HG03108 (cell line): ENCODE measurements at regions not wholly inside any gene's neighbourhood (a gene's known extent, or its start where the extent isn't known, plus 50 kb on each side); places are given as distances from the start of the nearest gene placed in this dataset.

Source experiments
- ATAC-seq: cut with Tn5 transposase; IDR thresholded peaks from one replicate; pipeline ENCODE4 v1.9.1; 2021; ENCODE audit warnings: moderate library complexity; ENCODE audit not compliant: unreplicated experiment

DNA sequence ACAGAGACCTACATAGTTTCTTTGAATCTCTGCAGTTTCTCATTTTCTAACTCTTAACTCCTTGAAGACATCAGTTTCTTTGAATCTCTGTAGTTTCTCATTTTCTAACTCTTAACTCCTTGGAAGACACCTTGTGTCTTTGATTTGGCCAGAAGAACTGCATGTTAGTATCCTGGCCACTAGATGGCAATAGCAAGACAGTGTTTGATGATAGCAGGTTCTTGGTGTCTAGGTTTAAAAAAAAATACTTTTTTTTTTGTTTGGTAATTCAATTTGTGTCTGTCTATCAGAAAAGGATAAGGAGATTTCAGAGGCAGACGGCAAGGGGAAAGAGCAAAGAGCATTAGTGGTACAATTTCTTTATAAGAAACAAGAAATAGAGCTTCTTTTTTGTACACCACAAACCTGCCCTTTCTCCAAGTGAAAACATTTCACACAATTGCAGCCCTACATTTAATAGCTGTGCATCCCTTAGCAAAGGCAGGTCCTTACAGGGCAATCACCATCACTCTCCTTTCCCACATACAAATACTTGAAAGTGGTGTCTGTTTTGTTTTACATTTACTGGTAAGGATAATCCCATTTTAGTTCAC lies 1324.9 kb upstream of the CDH8 start:
- ATAC-seq: peak; percentile 54

DNA sequence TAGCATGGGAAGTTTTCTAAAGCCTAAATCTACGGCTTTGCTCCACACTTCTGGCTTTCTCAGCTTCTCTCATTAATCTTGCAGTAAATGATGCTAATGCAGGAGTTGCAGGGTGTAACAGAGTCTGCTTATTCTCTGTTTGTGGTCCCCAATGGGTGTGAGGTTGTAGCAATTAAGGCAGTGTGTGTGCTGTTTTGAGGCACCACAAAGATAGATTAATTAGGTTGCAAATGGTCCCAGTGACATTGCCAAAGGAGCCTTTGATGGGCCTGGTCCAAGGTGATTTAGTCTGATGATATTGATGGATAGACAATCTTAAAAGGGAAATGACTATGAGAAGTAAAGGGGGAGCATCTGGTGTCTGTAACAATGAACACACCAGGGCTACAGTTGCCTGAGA lies 1313.7 kb upstream of the CDH8 start:
- ATAC-seq: no peak

DNA sequence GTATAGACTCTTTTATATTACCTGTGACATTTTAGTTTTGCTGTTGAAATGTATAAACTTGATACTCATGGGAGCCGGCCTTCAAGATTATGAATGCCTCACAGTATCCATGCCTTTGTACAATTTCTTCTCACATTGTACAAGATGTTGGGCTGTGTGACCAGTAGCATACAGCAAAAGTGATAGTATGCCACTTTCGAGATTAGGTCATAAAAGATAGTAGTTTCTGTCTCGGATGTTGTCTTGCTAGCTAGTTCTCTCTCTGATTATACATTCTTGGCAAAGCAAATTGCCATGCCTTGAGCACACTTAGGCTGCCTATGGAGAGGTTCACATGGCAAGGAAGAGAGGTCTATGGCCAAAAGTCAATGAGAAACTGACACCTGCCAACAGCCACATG lies 1309.8 kb upstream of the CDH8 start:
- no peak for ATAC-seq

DNA sequence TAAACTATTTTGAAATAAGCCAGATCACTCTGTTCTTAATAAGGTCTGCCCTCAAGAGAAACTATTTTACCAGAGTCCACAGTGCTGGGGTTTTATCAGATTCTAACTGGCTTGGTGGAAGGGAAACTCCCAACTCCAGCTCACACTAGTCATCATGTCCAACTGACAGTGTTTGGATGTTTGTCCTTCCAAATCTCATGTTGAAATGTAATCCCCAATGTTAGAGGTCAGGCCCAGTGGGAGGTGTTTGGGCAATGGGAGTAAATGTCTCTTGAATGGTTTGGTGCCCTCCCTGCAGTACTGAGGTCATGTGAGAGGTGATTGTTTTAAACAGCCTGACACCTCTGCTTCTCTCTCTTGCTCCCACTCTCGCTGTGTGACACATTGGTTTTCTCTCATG lies 1301.0 kb upstream of the CDH8 start:
- ATAC-seq: no peak

DNA sequence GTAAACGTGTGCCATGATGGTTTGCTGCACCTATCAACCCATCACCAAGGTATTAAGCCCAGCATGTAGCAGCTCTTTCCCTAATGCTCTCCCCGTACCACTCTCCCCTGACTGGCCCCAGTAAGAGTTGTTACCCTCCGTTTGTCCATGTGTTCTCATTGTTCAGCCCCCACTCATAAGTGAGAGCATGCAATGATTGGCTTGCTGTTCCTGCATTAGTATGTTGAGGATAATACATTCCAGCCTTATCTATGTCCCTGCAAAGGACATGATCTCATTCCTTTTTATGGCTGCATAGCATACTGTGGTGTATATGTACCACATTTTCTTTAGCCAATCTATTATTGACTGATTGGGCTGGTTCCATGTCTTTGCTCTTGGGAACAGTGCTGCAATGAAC lies 1294.9 kb upstream of the CDH8 start:
- no peak for ATAC-seq

DNA sequence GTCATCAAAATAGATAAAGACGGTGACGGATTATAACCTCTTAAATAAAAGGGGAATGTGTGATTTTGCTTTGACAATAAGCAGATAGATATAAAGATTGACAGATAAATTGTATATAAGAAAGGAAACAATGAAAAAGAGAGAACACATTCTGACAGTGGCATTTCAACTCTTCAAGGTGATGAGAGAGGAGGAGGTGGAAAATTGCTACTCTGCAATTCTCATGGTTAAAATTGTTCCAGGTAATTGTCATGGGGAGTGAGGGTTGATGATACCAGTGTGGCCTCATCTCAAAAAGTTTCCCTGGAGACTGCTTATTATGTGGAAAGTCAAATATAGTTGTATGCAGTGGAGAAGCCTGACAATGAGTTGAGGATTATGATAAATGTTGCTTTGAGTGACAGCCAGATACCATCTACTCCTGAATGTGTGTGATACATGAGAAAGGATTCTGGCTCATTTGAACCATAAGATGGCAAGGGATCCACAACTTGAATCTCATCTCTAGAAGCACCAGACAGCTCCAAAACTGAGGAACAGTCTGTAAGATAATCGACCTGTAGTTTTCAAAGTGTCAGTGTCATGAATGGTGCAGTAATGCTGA lies 1290.6 kb upstream of the CDH8 start:
- ATAC-seq: no peak

DNA sequence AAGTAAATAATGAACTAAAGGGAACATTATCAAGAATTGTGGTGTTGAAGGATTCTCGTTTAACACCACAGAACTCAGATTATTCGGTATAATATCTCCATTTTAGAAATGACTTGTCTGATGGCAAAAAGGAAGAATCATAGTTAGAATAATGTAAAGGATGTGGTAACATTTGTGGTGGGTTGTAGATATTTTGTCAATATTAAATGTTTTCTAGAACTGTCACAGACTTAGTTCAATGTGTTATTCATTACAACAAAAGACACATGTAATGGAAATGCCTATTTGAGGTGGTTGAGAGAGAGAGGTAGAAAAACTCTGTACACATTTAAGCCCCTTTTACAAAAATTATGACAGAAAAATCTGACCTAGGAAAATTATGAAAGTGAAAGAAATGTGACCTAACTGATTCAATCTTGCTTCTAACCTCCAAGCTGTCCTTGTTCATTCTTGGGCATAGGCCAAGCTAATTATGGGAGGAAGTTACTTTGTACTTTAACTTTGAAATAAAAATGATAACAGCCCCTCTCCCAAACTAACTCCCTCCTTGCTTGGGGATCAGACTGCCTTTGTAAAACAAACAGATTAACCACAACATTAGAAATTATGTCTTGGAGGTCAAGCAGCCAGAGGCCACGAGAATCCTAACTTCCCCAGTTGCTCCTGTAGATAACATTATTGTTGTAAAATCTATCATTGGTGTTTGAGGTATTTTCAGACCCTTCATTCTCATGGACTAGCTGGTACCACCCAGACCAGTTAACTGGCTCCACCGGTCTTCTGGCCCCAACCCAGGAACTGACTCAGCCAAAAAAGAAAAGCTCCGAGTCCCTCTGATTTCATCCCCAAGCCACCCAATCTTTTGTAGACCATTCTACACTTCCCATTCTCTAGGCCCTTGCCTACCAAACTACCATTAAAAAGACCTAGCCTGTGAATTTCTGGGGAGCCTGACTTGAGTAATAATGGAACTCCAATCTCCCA lies 1287.8 kb upstream of the CDH8 start:
- no peak for ATAC-seq

DNA sequence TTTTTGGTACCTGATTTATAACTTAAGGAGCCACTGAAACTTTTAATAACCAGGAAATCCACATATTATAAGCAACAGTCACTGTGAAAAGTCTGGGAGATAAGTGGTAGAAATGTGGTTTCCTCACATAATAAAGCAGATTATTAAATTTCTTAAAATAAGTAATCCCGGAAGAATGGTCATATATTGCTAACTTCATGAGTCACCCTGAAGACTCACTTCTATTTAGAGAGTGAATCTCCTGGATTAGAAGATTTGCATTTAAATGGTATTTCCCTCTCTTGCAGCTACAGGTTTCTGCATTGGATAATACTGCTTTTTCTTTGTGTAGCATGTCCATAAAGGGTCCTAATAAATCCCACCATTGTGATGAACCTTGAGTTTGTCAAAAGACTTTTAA lies 1286.8 kb upstream of the CDH8 start:
- no peak for ATAC-seq

DNA sequence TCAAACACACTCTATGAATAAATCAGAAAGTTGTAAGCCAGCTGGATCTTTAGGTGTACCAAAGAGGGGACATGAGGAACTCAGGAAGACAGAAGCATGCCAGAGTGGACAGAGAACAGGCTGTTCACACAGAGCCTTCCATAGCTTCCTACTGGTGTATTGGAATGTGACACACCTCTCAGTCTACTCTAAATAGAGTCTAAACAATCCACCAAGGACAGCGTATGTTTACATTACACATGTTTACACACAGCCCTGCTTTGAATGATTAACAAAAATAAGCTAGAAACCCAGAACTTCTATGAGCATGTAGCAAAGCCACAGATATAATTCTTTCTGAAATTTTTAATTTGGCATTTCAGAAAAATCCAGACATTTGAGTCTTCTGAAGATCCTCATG lies 1279.0 kb upstream of the CDH8 start:
- no peak for ATAC-seq

DNA sequence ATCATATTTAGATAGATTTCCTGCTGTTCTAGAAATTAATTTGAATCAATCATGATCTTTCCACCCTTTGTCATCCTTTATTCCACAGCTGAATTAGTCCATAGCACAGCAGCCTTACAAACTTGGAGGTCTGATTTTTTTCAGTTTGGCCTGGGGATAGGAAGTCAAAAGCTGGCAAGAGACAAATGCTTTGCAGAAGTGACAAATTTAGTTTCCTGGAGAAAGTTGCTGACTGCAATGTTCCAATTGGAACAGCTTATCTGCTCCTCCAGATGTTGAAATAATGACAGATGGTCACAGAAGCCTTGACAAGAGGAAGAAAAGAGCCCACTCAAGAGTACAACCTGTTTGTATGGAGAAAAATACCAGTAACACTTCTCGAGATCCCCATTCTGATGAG lies 1276.1 kb upstream of the CDH8 start:
- no peak for ATAC-seq

DNA sequence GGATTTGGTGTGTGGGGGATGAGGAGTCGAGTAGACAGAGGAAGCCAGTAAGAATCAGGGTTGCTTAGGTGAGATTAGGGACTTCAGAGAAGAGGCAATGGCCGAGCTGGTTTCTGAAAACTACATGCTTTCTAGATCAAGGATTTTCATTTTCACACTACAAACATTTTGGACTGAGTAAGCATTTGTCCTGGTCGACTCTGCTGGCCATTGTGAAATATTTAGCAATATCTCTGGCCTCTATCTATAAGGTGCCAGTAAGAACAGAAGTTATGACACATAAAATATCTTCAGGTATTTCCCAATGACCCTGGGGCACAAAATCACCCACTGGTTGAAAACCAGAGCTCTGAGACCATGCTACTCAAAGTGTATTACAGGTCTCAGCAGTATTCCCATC lies 1275.1 kb upstream of the CDH8 start:
- ATAC-seq: no peak

DNA sequence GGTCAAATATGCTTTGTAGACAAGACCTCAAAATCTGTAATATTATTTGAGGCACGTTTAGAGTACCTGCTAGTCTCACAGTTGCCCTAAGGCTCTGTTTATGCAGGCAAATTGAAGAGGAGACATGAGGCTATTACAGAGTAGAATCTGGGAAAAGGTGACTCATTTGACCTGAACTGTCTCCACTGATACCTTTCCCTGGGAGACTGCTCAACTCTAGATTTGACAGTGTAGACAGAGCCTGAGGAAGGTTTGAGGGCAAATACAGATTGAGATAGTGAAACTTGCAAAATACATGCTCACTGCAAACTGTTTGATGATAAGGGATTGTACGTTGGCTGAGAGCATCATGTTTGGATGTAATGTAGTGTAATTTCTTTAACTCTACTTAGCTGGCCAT lies 1266.6 kb upstream of the CDH8 start:
- no peak for ATAC-seq

DNA sequence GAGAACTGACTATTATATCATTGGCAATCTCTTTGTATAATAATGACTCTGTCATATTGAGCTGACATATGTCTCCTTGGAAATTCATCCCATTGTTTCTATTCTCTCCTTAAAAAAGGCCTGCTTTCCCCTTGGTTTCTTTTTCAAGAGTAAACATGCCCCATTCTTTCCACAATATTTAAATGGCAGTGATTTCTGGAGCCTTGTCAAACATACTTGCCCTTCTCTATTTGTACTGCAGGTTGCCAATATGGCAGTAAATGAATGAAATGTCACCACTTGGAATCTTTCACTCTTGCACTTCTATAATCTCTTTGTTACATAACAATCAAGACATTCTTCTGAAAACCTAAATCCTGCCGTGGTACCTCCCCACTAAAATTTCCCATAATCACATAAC lies 1265.1 kb upstream of the CDH8 start:
- ATAC-seq: no peak

DNA sequence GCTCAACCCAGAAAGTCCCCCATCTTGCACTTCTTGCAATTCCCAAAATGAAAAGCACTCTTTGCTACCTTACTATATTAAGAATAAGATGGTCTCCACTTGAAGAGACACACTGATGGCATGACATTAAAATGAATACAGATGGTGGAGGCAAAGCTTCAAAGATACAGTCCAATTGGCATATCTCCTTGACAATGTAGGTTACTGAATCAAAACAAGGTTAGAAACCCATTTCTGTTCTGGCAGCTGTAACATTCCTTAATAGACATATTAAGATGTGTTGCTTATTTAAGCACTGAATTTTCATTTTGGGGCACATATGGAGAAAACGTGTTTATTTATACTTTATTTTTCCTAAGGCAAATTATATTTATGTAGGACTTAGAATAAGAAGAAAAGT lies 1262.8 kb upstream of the CDH8 start:
- ATAC-seq: no peak

DNA sequence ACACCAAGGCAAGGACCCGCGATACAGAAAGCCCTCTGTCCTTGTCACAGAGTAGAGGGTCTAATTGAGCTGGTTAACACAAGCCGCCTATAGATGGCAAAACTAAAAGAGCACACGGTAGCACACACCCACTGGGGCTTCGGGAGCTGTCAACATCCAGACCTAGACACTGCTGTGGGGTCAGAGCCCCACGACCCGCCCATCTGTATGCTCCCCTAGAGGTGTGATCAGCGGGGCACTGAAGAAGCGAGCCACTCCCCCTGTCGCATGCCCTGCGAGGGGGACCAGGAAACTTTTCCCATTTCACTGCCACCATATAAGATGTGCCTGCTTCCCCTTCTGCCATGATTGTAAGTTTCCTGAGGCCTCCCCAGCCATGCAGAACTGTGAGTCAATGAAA lies 1255.8 kb upstream of the CDH8 start:
- ATAC-seq: no peak

DNA sequence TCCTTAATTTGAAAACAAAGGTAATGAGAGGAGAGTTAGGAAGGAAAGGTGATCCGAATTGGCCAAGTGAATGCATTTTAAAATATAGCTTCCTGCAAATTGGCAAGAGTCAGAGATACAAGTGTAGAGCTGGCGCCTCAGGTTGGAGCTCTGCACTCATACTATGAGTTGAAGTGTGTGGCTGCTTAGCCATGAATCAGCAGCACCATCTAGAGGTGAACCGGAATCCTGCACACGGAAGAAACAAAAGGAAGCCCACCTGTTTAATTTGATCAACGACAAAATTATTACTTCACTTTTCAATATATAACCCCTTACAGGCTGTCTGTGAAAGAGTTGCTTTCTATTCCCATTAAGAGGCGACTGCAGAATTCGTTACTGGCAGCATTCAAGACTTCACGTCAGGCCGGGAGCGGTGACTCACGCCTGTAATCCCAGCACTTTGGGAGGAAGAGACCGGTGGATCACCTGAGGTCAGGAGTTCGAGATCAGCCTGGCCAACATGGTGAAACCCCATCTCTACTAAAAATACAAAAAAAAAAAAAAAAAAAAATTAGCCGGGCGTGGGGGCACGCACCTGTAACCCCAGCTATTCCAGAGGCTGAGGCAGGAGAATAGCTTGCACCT lies 1253.7 kb upstream of the CDH8 start:
- ATAC-seq: no peak

DNA sequence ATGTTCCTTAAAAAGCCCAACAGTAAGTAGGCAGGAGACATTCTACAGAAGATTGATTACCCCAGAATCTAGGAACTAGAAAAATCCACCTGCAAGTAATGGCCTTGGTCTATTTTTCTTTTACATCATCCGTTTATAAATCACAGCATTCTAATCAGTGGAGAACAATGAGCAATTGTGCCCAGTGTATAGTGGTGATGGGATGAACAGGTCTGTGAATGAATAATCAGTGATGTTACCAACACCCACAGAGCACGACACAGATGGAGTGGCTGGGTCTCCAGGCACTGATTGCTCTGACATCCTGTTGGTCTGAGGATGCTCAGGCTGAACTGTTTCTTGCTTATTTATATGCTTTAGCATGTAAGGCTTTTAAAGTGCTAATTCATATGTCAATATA lies 1251.2 kb upstream of the CDH8 start:
- no peak for ATAC-seq

DNA sequence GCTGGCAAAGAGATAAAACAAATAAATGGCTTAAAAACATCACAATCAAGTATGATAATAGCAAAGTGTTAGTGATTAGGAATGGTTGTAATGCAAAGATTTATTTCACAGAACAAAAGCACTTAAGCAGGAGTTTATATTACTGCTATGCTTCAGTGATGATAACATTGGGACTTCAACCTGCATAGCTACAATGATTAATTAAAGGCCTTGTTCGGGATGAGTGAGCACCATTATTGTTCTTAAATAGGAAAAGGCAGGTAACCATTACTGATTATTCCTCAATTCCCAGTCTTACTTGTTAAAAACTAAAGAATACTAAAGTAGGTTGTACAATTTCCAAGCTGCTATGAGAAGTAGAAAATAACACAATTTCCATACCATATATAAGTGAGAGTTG lies 1247.5 kb upstream of the CDH8 start:
- ATAC-seq: no peak

DNA sequence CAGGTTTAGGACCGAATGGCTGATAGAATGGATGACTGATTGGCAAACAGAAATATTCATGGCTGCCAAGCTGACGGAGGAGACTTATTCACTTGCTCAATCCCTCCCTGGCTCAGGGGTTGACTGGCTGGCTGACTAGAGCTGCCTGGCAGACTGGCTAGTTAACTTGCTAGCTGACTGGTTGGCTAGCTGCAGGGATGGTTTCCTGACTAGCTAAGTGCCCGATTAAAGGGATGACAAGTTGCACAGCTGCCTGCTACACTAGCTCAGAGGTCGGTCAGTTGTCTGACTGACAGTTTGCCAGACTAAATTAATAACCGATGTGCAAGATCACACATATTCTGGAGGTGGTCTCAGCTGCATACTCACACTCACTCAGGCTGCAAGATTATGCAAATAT lies 1208.4 kb upstream of the CDH8 start:
- no peak for ATAC-seq

DNA sequence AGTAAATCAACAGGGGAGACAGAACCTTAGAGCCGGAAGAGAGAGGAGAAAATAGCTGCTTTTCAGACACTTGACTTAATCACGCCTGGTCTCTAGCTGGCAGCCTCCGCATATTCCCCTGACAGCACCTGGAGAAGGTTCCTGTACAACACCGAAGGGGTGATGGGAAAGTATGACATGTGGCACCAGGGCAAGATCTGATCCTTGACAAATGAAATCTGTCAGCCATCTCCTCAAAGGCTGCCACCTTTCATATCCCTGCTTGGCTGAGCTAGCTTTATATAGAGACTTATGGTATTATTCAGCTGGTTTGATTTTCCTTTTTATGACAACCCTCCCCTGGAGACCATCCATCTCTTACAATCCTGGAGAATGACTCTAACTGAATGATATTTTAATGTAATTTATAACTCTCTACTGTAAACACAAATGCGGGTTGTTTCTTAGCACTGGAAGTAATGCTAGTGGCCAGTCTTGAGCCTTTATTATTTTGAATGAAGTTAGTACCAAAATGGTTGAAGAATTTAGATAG lies 1205.3 kb upstream of the CDH8 start:
- no peak for ATAC-seq

DNA sequence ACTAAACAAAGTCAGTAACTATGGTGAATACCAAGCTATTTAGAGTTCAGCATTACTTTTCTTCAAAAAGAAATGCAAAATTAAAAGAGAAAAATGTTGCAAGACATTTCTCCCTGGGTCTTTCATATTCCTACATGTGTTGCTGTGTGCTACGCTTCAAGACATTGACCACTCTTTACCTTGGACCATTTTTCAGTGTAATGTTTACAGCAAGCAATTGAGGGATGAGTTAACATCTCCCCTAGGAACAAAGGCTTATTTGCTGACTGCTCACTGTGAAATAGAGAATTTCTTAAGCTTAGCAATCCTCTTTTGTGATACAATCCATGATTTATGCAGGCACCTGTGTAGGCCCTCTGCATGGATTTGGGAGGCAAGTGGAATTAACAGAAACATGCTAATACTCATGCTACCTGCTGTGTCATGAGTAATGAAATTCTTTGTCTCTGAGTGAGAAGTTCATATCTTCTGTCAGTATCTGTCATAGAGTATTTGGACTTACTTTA lies 1202.9 kb upstream of the CDH8 start:
- ATAC-seq: no peak
